ENCODE measurements at regions not wholly inside any gene's neighbourhood (a gene's known extent, or its start where the extent isn't known, plus 50 kb on each side); places are given as distances from the start of the nearest gene placed in this dataset.

DNA sequence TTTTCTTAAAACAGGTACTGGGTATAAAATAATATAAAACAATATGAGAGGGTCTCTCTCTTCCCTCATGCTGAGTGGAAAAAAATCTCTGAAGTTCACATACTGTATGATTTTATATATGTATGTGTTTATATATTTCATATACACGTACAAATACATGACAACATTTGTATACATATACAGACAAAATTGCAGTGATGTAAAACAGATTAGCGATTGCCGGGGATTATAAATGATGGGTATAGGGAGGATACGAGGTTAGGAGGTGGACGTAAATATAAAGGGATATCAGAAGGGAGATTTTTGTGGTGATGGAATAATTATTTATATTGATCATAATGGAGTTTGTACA, 194.8 kb upstream of the PRSS16 start:
- DNase-seq (ENCODE audit: low spot score) = no peak

GRCh38 chr6:27053738-27054137, 193.8 kb upstream of the PRSS16 start:
- DNase-seq (ENCODE audit: low spot score) = no peak

DNA sequence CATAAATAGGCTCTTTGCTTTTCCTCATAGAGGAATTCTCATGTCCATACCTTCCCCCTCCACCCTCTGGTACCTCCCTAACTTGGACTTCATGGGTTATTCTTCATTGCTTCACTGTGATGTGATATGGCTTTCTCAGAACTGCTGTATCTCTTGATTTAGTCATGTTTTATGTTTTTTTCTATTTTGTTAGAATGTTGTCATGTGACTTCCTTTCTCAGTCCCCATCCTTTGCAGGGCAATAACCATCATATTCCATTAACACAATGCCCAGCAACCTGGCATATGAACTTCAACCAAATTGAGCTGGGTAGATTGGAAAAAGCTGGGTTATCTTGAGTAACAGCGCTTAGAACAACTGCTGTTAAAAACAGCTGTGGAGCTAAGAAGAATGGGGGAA, 190.9 kb upstream of the PRSS16 start:
- DNase-seq (ENCODE audit: low spot score) = no peak

DNA sequence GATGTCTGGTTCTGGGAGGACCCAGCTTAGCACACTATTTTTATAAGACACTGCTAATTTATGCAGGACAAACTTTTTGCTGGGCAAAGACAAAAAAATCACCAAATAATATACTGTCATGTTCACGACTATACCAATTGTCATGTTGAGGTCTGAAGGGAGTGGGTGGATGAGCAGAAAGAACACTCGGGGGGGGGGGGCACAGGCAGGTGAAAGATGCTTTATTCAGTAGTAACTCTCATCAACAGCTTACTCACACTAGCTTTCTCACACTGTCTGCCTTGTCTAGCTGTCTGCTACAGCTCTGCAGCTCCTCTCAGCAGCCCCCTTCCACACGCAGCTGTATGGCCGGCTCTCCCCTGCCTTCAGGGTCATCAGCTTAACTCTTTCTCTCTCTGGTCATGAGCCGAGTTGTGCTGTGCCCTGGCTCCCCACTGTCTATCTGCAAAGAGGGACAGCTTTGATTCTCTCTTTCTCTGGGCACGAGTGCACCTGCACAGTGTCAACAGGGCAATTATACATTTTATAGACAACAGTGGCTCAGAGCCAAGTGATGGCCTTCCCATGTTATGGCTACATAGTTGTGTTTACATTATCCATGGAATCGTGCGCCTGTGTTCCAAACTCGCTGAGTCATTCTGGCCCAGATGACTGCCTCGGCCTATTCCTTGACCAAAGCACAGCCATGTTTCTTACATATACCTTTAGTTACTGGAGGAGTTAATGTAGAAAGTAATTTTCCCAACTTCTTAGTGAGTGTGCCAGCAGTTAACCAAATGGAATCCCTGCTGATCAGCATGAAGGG, 187.7 kb upstream of the PRSS16 start:
- no peak for DNase-seq (ENCODE audit: low spot score)

DNA sequence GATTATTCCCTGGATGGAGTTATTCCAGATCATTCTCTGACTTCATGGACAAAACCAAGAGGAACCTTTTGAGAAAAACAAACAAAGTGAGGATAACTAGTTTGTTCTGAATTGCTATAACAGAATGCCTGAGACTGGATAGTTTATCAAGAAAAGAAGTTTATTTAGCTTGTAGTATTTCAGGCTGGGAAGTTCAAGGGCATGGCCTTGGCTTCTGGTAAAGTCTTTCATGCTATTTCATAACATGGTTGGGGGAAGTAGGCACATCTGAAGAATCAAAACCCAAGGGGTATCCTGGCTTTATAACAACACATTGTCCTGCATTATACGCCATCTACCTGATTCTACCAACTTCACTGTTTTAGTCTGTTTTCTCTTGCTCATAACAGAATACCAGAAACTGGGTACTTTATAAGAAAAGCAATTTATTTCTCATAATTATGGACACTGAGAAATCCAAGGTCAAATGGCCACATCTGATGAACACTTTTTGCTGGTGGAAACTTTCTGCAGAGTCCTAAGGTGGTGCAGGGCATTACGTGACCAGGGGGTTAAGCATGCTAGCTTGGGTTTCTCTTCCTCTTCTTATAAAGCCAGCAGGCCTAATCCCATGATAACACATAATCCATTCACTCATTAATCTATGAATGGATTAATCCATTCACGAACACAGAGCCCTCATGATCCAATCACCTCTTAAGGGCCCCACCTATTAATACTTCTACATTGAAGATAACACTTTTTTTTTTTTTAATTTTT, 186.1 kb upstream of the PRSS16 start:
- no peak for DNase-seq (ENCODE audit: low spot score)

DNA sequence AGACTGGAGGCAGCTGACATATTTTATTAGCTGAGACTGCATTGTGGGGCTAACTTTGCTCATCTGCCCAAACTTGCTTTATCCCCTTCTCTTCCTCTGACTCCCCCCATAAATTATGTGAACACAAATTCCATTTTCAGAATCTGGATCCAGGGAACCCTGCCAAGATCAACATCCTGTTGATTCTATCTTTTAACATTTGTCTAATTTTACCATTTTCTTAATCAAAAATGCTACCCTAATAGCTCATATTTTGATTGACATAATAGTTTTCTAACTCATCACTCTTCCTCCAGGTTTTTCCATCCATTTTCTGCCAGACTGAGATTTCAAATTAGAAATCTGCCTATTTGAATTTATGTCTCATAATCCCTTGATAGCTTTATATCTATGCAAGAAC, 184.7 kb upstream of the PRSS16 start:
- DNase-seq (ENCODE audit: low spot score) = no peak

DNA sequence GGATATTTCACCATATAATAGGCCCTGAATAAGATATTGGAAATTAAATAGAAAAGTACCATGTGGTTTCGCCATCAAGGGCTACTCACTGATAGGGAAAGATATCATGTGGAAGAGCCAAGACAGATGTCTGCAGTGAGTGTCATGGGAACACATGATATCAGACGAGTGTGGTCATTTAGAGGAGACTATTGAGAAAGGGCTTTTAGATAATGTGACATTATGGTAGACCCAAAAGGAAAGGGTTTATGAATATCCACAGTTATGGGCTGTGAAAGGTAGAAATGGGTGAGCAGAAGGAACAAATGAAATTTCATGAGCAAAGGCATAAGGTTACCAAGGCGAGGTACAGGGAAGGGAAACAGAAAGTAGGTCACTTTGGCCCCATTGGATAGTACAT, 182.3 kb upstream of the PRSS16 start:
- DNase-seq (ENCODE audit: low spot score) = no peak

DNA sequence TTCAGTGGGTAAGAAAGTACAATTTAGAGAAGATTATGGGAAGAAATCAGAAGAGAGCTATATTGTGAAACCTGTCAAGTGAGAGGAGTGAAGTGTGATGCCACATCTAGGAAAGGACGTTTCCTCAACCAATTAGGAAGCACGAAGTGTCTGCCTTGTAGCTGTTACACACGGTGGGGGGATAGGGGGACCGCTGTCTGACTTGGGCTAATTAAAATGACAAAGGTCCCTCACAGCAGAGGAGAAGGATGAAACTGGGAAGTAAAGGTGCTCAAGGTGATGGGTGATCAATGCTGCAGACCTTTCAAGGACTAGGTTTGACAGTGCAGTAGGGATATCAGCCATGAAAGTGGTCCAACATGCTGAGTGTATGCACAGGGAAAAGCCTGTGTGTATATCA, 181.1 kb upstream of the PRSS16 start:
- DNase-seq (ENCODE audit: low spot score) = no peak

- DNase-seq (ENCODE audit: low spot score) = no peak
These were observed 180.7 kb upstream of the PRSS16 start for GRCh38 chr6:27066802-27067201.

DNA sequence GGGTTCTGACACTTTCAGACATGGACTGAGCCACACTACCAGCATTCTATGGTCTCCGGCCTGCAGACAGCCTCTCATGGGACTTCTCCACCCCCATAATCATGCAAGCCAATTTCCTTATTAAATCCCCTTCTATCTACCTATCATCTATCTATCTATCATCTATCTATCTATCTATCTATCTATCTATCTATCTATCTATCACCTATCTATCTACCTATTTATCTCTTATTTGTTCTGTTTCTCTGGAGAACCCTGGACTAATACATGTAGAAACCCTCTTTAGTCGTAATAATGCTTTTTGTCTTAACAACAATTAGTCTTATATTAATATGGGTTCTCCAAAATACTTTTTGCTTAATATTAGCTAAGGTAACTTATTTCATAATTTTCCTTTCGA, 174.1 kb upstream of the PRSS16 start:
- DNase-seq (ENCODE audit: low spot score) = no peak

GRCh38 chr6:27076116-27076515, 171.4 kb upstream of the PRSS16 start:
- no peak for DNase-seq (ENCODE audit: low spot score)

DNA sequence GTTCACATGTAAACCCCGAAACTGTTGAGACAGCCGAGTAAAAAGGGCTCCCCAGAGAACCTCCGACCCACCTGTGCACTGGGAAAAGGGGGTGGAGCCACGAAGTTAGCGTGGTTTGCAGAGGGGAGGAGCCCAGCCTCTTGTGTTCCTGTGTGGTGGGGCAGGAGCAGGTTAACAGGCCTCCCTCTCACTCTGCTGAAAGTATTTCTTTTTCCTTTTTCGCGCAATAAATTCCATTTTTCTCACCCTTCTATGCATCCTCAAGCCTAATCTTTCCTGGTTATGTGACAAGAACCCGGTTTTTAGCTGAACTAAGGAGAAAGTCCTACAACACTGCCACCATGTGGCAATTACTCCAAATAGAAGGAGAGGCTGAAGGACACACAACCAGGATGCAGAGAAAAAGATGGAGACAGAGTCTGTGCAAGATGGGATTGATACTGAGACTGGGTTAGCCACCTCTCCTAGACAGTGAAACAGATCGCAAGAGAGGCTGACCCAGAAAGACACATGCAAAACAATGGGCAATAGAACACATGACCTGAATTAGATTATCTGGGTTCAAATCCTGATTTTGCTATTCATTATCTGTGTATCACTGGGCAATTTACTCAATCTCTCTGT, 168.7 kb upstream of the PRSS16 start:
- peak; percentile 21 for DNase-seq (ENCODE audit: low spot score)

DNA sequence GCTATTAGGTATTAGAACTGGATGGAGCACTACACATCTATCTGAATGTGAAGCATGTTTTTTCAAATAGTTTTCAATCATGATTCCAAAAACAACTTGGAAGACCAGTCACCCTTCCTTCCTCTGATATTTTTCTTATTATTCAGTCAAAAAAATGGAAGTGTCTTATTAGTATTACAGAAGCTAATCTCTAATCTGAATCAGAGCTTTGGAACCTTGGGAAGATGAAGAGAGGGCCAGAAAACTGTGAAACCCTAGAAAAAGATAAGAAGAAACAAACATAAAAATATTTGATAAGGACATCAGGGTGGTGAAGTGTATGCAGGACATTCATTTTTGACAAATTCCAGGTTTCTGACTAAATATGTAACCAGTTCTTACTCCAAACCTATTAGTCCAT, 166.3 kb upstream of the PRSS16 start:
- no peak for DNase-seq (ENCODE audit: low spot score)

DNA sequence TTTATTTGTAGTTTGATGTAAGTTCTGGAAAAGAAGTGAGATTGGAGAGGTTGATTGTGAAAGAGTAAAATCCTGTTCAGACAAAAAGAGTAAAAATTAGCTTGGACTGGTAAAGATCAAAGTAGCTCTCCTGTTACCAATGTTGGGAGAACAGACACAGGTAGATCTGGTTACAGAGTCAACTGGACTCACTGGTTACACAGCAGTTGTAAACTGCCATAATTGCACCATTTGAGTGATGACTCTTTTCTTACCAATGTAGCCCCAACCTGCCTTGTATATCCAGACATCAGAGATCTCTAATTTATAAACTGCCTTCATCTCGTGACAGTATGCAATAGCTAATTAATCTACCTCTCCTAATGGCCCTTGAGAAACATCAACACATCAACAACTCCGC, 165.6 kb upstream of the PRSS16 start:
- no peak for DNase-seq (ENCODE audit: low spot score)

DNA sequence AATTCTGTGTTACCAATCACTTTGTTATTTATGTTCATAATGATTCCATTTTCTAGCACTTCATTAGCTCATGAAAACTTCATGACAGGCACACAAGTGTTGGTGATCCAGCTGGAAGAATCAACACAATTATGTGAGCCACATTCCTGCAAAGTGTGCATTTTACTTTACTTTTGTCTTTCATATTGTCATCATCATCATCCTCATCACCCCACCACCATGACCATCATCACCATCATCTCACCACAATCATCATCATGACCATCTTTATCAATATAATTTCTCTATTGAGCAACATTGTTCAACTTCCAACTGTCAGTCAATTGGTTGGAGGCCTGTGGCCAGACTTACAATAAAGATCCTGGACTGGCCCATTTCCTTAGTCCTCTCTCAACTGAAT, 159.4 kb upstream of the PRSS16 start:
- DNase-seq (ENCODE audit: low spot score) = no peak

- peak; percentile 8 for DNase-seq (ENCODE audit: low spot score)
These were observed 155.7 kb upstream of the PRSS16 start for GRCh38 chr6:27091661-27092315.

DNA sequence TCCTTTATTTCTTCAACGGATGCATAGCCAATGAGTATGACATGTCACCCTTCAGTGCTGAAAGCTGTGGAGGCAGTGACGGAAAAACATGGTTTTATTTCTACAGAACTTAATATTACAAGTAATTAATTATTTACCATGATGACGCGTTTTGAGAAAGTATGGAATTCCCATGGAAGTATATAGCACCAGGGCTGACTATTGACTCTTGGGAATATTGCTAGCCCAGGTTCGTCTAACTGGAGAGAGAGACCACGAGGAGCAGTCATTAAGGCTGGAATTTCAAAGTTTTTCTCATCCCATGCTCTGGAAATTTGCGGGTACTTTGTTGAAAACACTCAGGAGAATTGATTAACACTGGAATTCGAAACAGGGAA, 155.2 kb upstream of the PRSS16 start:
- DNase-seq (ENCODE audit: low spot score) = no peak

- no peak for DNase-seq (ENCODE audit: low spot score)
These were observed 151.6 kb upstream of the PRSS16 start for GRCh38 chr6:27095914-27096313.

DNA sequence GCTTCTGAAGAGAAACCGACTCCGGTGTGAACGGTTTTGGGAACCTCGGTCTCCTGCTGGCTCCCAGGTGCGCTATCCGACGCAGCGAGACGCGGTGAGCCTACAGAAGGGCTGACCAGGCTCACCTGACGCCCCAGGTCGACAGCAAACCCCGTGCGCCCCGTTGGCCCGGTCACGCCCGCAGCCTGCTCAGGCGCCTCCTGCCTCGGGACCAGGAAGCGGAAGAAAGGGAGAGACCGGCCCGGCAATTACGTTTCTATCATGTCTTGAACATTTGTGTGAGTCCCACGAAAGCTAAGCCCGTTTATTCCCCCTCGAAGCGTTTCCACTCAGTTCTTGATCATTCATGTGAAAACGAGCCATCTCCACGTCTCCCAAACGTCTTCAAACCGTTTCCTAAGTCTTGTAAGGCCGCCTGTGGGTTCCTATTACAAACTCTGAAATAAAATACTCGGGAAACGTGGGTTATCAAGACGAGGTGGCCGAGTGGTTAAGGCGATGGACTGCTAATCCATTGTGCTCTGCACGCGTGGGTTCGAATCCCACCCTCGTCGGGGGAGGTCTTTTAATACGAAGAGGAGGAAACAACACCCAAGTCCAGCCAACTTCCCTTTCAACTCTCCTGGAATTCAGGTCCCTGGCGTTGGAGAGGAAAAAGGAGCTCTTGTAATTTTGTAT, 150.5 kb upstream of the PRSS16 start:
- peak; percentile 10 for DNase-seq (ENCODE audit: low spot score)

DNA sequence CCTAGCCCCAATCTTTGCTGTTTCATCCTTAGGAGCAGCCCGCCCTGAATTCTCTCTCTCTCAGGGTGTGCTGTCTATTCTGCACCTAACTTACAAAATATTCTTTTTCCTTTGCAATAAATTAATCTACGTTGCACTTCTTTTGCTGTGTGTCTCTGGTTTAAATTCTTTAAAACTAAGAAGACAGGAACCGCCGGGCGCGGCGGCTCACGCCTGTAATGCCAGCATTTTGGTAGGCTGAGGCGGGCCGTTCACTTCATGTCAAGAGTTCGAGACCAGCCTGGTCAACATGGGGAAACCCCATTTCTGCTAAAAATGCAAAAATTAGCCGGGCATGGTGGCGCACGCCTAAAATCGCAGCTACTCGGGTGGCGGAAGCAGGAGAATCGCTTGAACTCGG, 148.5 kb upstream of the PRSS16 start:
- DNase-seq (ENCODE audit: low spot score) = no peak

DNA sequence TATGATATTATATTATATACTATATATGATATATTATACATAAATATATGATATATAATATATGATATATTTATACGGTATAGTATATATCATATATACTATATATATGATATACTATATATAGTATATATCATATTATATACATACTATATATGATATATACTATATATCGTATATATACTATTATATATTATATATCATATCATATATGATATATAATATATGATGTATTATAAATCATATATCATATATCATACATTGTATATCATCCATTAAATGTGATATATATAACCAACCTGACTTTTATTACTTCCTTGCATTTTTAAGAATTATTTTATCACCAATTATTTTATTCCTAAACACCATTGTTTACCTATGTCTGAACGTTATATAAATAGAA, 146.6 kb upstream of the PRSS16 start:
- no peak for DNase-seq (ENCODE audit: low spot score)

GRCh38 chr6:27101824-27102223, 145.7 kb upstream of the PRSS16 start:
- no peak for DNase-seq (ENCODE audit: low spot score)

All from germinal center (tissue), 1 donor.